GM20000 (cell line): ENCODE measurements at regions not wholly inside any gene's neighbourhood (a gene's known extent, or its start where the extent isn't known, plus 50 kb on each side); places are given as distances from the start of the nearest gene placed in this dataset.
"Not testable (repeated sequence)": the region's sequence is repeated elsewhere in the genome, so short reads cannot be mapped to it uniquely, and the experiment has no call there.

ENCODE experiments used
- DNase-seq: peaks from one replicate; pipeline ENCODE4 v3.0.0; 2012; ENCODE audit warnings: low spot score
- CTCF ChIP-seq: IDR thresholded peaks from 2 replicates; pipeline ENCODE4 v1.5.1; 2012; ENCODE audit warnings: mild to moderate bottlenecking, control low read depth; ENCODE audit errors: extremely low read depth, missing control alignments

- no peak for DNase-seq
- TF ChIP-seq CTCF: no peak
Measured at GRCh38 chr9:87026204-87026603, 78.9 kb upstream of the GAS1 start.

GRCh38 chr9:87028836-87029235 lies 81.5 kb upstream of the GAS1 start:
- not testable (repeated sequence) for DNase-seq

- DNase-seq: no peak
- no peak for TF ChIP-seq CTCF
Measured at GRCh38 chr9:87029905-87030304, 82.6 kb upstream of the GAS1 start.

- DNase-seq: no peak
- TF ChIP-seq CTCF: no peak
Measured at GRCh38 chr9:87034841-87035240, 87.5 kb upstream of the GAS1 start.

GRCh38 chr9:87035879-87036278 lies 88.6 kb upstream of the GAS1 start:
- no peak for TF ChIP-seq CTCF
- DNase-seq: no peak

- DNase-seq: no peak
- no peak for TF ChIP-seq CTCF
Measured at GRCh38 chr9:87036506-87036905, 89.2 kb upstream of the GAS1 start.

- no peak for TF ChIP-seq CTCF
- no peak for DNase-seq
Measured at GRCh38 chr9:87039809-87040392, 92.6 kb upstream of the GAS1 start.

- no peak for DNase-seq
- TF ChIP-seq CTCF: no peak
Measured at GRCh38 chr9:87040410-87041009, 93.2 kb upstream of the GAS1 start.

- DNase-seq: not testable (repeated sequence)
Measured at GRCh38 chr9:87041553-87042235, 94.4 kb upstream of the GAS1 start.

GRCh38 chr9:87049929-87050608 lies 102.8 kb upstream of the GAS1 start:
- DNase-seq: not testable (repeated sequence)
